Middle frontal gyrus (tissue), 1 donor: ENCODE measurements at regions not wholly inside any gene's neighbourhood (a gene's known extent, or its start where the extent isn't known, plus 50 kb on each side); places are given as distances from the start of the nearest gene placed in this dataset.
"Not testable (repeated sequence)": the region's sequence is repeated elsewhere in the genome, so short reads cannot be mapped to it uniquely, and the experiment has no call there.

Source experiments
- DNase-seq: peaks from one replicate; pipeline ENCODE4 v3.0.0-alpha.2; 2015; ENCODE audit warnings: low spot score; ENCODE audit errors: extremely low spot score

DNA sequence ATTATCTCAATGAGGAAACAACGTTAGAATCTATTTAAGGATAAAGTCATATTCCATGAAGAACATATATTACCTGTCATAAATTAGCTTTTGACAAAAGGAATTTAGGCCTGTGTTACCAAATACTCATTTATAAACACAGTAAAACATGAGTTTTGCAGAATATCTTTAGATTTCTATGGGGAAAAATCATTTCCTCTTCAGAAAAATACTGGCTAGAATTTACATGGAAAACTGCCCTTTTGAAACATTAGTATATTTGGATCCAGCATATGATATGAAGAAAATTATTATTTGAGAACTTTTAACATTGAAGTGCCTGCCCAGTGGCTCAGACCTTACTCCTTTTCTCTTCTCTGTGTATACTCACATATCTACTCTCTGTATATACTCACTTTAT is 131.4 kb upstream of the NEIL3 start:
- no peak for DNase-seq

DNA sequence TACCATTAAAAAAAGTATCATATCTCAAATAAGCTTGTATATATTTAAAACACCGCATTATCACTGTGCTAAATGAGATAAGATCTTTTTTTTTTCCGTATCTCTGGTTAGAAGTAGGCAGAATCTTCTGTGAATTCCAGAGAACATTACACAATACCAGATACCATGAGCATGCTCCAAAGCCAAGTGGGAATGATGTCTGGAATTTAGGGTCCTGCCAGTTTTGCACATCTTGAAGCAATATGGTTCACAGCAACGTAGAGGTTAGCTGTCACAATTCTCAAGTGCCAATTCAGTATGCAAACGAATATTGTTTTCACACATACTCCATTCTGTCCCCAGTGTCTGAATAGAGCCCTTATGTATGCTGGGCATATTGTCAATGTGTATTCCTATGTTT is 127.5 kb upstream of the NEIL3 start:
- DNase-seq = no peak

DNA sequence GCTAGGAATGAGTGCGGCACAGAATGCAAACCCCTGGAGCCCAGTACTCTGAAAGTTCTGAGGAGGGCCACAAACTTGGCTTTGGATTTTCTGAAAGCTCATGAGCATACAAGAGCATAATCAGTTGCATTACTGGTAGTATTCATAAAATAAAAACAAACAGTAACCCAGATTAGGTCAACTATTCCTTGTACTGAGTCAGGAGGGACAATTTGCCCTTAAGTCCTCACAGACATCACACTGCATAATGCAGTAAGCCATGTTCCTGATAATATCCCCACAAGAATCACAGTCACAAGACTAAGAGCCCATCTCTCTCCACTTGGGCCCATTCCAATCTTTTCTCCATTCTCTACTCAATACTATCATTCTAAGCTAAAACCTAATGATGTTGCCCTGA is 126.9 kb upstream of the NEIL3 start:
- DNase-seq = no peak

DNA sequence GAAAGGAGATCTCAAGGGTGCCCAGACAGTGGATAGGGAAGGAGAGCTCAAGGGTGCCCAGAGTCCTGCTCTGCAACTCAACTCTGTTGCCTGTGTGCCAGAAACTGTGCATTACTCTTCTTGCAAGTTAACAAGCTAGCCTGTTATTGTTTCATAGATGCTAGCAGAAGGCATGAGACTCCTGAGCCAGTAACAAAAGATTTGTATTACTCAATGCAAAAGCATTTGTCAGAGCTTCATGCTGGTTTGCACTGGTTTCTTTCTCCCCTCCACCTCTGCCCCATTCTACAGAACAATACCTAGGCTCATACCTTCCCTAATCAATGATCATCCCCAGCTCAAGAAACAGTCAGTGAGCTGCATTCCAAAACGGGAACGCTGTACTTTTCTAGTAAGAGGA is 124.5 kb upstream of the NEIL3 start:
- no peak for DNase-seq

DNA sequence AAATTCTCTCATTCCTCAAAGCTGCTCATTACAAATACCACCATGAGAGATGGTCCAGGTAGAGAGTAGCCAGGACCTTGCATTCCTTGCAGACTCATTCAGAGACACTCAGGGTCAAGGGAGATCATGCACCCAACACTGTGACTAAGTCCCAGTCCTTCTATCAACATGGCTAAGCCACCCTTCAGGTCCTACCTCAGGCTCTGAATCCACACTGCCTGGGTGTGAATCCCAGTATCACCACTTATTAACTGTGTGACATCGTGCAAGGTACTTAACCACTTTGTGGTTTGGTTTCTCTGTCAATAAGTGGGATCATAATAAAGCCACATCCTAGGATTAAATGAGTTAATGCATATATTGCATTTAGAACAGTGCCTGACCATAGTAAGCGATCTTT is 124.1 kb upstream of the NEIL3 start:
- no peak for DNase-seq

DNA sequence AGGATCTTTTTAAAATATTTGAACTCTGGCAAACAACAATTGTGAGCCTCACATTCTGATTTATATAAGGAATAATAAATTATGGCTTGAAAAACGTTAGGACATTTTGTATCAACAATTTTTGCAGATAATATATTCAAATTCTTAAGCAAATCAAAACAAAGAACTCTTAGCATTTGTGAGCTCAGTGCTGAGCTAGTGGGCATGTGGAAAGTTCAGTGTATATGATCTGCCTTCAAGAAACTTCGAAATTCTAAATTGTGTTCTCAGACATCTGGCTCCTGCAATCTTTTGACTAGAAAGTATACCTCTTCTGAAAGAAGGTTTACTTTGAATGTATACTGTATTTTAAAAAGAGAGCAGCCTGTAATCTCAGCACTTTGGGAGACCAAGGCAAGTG is 122.3 kb upstream of the NEIL3 start:
- no peak for DNase-seq

DNA sequence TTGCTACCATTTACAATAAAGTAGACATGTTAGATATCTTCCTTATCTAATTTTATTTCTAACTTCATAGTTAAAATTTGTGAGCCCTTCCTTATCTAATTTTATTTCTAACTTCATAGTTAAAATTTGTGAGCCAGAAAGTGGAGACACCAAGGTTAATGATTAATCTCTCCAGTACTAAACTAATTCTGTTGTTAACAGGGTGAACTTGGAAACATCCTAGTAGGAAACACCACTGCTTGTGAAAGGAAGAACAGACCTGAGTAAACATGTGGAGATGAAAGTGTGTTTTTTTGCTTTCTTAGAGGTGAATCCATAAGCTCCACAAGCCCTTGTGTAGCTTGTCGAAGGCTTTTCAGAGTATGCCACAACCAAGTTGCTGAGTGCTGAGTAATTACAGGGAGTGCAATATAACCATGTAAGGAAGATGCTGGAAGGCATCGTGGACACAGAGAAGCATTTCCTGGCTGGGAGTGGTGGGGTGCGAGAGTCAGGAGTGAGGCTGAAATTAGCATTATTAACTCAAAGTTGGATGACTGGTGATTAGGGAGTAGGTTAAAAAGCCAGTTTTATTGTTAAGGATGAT is 118.6 kb upstream of the NEIL3 start:
- no peak for DNase-seq

DNA sequence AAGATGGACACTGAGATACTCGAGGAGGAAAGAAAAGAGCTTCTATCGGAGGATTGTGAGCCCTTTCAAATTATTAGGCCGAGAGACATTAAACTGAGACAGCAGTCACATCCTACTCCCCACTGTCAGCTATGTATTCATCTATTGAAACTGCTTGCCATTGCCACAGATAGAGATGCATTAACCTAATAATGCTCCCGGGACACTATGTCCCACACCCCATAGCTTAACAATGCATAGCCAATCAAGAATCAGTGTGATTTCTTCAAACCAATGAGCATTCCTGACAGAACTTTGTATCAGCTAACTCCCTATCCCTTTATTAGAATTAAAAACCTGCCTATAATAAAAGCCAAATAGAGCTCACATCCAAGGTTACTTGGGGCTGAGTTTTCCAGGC is 118.1 kb upstream of the NEIL3 start:
- DNase-seq = no peak

DNA sequence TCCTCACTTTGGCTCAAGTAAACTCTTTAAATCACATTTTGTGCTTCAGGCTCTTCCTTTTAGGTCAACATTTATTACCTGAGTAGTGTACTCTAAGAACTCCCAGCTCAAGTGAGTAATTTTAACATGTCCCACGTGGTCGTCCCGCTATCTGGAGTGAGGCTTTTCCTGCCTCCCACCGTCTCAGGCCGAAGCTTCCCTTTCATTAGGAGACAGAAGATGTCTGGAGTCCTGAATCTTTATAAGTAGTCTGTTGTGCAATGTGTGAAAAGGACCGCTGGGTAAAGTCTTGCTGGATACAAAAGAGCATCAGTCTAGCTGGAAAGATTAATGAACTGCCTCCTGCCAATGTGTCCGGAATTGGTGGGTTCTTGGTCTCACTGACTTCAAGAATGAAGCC is 117.7 kb upstream of the NEIL3 start:
- DNase-seq = no peak

DNA sequence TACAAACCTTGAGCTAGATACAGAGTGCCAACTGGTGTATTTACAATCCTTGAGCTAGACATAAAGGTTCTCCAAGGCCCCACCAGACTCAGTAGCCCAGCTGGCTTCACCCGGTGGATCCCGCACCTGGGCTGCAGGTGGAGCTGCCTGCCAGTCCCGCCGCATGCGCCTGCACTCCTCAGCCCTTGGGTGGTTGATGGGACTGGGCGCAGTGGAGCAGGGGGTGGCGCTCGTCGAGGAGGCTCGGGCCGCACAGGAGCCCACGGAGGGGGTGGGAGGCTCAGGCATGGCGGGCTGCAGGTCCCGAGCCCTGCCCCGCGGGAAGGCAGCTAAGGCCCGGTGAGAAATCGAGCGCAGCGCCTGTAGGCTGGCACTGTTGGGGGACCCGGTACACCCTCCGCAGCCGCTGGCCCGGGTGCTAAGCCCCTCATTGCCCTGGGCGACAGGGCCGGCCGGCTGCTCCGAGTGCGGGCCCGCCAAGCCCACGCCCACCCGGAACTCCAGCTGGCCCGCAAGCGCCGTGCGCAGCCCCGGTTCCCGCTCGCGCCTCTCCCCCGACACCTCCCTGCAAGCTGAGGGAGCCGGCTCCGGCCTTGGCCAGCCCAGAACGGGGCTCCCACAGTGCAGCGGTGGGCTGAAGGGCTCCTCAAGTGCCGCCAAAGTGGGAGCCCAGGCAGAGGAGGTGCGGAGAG is 116.5 kb upstream of the NEIL3 start:
- DNase-seq = not testable (repeated sequence)

DNA sequence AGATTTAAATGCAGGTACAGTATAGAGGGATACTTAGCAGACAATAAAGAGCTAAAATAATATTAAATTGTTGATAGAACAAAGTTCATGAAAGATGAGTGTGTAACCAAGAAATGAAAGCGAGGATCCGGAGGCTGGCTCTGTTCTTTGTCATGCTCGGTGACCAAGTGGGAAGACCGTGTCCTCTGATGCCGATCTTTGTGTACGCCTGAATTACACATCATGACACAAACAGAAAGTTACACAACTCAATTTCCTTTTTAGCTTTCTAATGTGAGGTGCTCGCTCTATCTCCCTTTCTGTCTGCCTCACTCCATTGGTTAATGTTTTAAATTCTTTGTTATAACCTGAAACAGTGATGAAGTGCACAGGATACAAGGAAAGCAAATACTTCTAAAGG is 114.8 kb upstream of the NEIL3 start:
- DNase-seq = no peak

DNA sequence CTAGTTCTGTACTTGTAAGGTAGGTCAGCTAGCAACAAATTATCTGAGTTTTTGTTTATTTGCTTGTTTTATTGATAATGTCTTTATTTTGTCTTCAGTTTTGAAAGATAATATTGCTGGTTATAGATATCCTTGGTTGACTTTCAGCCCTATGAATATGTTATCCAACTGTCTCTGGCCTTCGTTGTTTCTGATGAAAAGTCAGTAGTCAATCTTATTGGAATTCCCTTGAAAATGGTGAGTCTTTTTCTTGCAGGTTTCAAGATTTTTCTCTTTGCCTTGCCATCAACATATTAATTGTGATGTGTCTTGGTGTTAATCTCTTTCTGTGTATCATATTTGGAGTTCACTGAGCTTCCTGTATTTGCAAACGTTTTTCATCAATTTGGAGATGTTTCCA is 113.1 kb upstream of the NEIL3 start:
- no peak for DNase-seq

DNA sequence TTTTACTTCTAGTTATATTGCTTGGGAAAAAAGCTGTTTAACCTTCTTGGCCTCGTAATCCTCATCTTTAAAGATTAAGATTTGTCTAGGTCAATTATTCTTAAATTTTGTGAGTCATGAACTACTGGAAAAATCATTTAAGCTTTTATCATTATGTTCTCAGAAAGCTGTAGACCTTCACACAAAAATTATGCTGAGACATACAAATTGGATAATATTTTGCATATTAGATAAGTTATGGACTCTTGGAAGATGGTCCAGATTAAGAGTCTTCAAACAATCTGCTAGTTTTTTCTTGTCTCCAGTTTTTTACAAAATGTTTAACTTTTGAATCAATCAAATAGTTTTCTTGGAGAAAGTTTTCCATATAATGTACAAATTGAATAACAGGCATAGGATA is 108.1 kb upstream of the NEIL3 start:
- DNase-seq = no peak

DNA sequence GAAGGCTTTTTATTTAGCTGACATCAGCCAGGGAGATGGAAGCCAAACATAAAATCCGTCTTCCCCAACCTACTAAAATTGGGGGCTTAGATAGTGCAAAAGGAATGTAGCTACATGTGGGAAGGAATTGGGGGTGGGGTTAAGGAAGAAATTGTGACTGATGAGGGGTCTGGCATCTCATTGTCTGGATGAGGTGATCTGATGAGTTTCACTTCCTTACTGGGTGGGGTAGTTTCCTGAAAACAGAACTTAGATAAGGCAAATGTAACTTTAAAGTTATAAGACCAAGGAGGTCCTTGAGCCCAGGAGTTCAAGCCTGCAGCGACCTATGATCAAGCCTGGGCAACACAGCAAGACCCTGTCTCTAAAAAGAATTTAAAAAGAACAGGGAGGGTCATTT is 105.5 kb upstream of the NEIL3 start:
- no peak for DNase-seq

DNA sequence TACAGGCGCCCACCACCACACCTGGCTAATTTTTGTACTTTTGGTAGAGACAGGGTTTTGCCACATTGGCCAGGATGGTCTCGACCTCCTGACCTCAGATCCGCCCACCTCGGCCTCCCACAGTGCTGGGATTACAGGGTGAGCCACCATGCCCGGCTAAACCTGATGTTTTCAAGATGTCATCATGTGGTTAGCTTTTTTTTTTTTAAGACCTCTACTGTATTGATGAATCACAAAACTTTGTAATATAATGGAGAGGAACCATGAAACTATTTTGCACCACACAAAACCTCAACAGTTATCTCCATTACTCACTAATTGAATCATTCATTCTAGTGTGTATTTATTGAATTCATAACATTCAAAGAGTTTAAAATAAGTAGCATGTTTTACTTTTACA is 94.7 kb upstream of the NEIL3 start:
- no peak for DNase-seq

DNA sequence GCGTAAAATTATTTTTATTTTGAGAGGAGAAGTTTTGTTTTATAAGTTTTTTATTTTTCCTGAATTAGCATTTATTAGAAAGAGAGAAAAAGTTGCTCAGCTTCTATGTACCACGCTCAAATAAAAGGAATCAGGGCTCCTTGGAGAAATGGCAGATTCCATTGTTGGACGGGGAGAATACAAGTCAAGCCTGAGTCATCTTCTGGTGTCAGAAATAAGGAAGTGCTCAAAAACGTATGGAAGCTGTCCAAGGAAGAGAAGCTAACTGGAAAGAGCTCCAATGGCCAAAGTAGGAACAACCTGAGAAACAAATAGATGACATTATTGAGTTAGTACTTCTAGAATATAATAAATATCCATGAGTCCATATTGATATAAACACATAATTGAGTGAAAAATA is 89.3 kb upstream of the NEIL3 start:
- DNase-seq = no peak

DNA sequence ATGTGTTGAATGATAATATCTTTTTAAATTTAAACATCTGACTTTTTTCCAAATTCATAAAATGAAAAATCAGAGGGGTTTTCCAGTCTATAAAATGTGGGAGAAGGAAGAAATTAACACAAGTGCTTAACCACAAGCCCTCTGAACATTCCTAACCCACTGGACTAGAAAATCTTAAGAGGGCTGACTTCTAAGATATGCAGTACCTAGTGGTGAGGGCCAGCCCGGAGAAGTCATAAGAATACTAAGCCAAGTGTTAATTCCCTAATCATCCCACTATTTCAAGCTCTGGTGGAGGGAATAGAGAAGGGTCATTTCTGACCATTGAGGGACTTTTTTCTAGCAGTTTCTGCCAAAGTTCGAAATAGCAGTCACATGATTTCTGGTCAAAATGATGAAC is 86.9 kb upstream of the NEIL3 start:
- DNase-seq = no peak

DNA sequence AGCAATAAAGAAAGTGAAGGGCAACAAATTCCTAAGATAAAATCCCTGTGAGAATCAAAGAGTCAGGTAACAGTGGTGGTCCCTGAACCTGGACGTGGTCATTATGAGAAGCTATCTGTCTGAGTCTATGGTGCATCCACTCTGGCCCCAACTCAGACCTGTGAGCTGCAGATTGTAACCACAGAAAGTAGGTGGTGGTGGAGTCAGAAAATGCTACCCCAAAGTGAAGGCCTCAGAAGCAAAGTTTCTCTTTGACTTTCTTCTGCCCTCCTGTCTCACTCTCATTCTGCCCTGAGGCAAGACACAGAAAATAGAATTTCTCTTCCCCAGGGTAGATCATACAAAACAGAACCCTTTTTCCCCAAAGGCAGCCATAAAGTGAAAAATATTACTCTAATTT is 84.1 kb upstream of the NEIL3 start:
- DNase-seq = no peak

DNA sequence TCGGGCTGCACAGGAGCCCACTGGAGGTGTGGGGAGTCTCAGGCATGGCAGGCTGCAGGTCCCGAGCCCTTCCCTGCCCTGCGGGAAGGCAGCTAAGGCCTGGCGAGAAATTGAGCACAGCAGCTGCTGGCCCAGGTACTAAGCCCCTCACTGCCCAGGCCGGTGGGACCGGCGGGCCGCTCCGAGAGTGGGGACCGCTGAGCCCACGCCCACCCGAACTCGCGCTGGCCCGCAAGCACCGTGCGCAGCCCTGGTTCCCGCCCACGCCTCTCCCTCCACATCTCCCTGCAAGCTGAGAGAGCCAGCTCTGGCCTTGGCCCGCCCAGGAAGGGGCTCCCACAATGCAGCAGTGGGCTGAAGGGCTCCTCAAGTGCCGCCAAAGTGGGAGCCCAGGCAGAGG is 82.0 kb upstream of the NEIL3 start:
- no peak for DNase-seq

DNA sequence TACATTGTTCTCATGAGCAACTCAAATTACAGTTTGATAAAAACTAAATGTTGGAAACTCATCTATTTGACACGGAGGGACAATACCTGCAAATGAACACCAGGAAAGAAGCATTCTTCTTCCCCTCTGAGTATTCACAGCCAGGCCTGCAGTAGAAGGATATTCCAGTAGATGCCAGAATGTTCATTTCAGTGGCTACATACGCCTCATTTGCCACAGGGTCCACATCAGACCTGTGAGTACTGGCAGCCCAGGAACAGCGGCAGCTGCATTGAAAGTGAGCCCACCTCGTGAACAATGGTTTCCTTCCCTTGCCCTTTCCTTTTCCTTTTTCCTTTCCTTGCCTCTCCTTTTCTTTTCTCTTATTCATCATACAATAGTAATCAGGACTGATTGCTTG is 81.1 kb upstream of the NEIL3 start:
- no peak for DNase-seq

DNA sequence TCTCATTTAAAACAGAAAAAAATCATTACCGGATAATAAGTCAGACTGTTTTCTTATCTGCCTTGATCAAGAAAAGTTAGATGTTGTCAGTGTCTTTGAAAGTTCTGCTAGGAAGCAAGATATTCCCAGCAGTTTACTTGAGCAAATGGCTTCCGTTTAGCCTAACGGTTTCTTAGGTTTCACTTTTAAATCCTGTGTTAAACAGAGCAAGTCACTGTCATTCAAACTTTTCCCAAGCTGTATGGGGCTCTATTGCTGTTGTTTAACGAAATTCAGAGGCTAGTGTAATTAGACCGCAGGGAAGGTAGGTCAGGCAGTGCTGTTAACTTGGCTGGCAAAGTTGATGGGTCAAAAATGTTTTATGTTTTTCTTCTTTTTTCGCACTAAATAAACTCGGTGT is 80.3 kb upstream of the NEIL3 start:
- DNase-seq = no peak

DNA sequence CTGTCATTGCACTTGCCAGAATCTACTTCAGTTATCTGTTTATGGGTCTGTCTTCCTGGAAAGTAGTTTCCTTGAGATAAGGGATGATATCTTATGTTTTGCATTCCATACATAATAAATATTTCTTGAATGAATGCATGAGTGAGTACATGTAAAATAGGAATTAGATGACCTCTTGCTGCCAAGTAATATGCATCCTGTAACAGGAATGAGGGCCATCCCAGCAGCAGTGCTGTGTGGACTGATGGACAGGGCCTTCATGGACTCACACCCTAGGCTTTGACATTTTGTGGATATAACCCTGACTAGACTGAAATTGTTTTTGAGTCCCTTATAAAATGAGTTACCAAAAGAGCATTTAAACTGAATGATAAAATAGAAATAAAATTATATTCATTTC is 77.2 kb upstream of the NEIL3 start:
- no peak for DNase-seq

DNA sequence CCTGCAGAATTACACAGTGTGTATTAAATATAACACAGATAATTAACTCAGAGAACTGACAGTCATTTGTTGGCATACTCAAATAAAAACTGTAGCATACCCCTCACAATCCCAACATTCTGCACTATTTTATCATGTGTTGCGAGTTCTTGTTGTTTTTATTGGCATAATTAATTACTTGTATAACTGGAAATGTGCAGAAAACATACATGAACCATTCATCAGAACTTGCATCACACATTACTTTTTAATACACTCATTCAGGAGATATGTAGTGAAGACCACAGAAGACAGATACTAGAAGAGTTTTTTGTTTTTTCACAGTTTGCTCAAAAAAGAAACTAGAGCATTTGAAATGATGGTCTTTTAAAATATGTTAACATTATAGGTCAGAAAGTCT is 74.6 kb upstream of the NEIL3 start:
- no peak for DNase-seq

DNA sequence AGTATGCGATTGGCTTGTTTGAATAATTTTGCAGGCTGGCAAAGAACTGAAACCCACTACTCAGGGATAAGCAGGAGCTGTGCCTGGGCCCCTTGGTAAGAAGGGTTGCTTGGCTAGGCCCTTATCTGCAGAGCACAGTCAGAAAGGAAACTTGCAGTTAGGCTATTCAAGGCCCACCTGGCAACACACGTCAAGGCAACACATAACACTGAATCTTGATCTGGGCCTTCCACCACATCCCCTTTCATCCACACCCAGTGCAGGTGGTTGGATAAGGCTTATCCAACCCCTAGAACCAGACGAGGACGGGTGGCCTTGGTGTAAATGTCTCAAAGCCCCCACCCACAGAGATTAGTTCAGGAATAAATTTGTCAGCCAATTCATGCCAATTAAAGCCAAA is 72.8 kb upstream of the NEIL3 start:
- no peak for DNase-seq
